ENCODE measurements at regions not wholly inside any gene's neighbourhood (a gene's known extent, or its start where the extent isn't known, plus 50 kb on each side); places are given as distances from the start of the nearest gene placed in this dataset.

DNA sequence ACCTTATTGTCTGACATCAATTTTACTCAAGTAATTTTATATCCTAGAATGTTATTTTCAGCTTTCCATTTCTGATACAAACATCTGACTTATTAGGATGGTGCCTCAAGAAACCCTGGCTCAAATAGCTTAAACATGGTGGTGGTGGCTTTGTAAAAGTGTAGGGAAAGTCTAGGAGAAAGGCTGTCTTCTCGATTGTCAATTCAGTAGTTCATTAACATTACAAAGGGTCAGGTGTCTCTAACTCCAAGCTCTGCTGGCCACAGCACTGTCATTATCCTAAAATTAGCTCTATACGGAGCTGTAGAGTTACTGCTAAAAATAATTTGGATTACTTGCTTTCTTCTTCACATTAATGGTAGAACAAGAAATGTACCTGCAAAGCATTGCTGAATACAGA is 1360.1 kb upstream of the CDH6 start:
- Histone ChIP-seq H3K27me3 (no peaks in the 10 kb centered on the region), H3K4me1 (no peaks in the 10 kb centered on the region), H3K9me3 (no peaks in the 10 kb centered on the region), H3K27ac (no peak overlapping the region), H3K36me3 (replicated peaks in 1 of 2; ENCODE audit: insufficient read depth in 1 of 2, low read depth in 2 of 2) (no peaks in the 10 kb centered on the region), H3K4me3 (no peak overlapping the region)
- intact Hi-C loops (cut with DNase I), result no loop called here
- 32 to 33% methylated on average over 2 of the region's 2 CpGs for WGBS, 2 donors
- ATAC-seq (no peak), DNase-seq (no peak)
- TF ChIP-seq, protein P1, sequence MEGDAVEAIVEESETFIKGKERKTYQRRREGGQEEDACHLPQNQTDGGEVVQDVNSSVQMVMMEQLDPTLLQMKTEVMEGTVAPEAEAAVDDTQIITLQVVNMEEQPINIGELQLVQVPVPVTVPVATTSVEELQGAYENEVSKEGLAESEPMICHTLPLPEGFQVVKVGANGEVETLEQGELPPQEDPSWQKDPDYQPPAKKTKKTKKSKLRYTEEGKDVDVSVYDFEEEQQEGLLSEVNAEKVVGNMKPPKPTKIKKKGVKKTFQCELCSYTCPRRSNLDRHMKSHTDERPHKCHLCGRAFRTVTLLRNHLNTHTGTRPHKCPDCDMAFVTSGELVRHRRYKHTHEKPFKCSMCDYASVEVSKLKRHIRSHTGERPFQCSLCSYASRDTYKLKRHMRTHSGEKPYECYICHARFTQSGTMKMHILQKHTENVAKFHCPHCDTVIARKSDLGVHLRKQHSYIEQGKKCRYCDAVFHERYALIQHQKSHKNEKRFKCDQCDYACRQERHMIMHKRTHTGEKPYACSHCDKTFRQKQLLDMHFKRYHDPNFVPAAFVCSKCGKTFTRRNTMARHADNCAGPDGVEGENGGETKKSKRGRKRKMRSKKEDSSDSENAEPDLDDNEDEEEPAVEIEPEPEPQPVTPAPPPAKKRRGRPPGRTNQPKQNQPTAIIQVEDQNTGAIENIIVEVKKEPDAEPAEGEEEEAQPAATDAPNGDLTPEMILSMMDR (IDR thresholded peaks at IDR 0.05), result no peak
- TF ChIP-seq POLR2A (IDR thresholded peaks at IDR 0.05), result no peak

DNA sequence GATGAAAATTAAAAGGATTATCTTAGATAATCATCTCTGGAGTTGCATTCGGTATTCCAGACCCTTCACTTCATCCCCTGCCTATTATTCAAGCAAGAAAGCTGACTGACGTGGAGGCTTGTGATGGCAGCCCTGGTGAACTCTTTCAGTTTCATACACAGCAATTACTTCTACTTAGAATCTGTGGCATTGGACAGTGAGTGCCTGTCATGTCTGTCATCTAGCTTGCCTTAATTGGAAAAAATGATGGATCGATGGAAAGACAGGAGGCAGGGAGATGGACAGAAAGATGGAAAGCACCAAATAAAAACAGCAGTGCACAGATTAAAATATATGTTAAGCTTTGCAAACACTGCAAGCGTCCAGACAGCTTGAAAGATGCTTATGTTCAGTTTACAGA is 1371.0 kb upstream of the CDH6 start:
- ATAC-seq (no peak), DNase-seq (no peak)
- intact Hi-C loops (cut with DNase I), result no loop called here
- no peak overlapping the region for H3K27ac ChIP-seq
- no peaks in the 10 kb centered on the region for H3K9me3 ChIP-seq
- TF ChIP-seq, protein P1 (IDR thresholded peaks at IDR 0.05), result no peak
- TF ChIP-seq POLR2A (IDR thresholded peaks at IDR 0.05), result no peak
- no peak overlapping the region for H3K4me3 ChIP-seq
- WGBS, 2 donors, result 32 to 40% methylated on average over 4 of the region's 4 CpGs
- no peaks in the 10 kb centered on the region for H3K27me3 ChIP-seq
- H3K36me3 ChIP-seq (replicated peaks in 1 of 2; ENCODE audit: insufficient read depth in 1 of 2, low read depth in 2 of 2), result no peaks in the 10 kb centered on the region
- no peaks in the 10 kb centered on the region for H3K4me1 ChIP-seq

DNA sequence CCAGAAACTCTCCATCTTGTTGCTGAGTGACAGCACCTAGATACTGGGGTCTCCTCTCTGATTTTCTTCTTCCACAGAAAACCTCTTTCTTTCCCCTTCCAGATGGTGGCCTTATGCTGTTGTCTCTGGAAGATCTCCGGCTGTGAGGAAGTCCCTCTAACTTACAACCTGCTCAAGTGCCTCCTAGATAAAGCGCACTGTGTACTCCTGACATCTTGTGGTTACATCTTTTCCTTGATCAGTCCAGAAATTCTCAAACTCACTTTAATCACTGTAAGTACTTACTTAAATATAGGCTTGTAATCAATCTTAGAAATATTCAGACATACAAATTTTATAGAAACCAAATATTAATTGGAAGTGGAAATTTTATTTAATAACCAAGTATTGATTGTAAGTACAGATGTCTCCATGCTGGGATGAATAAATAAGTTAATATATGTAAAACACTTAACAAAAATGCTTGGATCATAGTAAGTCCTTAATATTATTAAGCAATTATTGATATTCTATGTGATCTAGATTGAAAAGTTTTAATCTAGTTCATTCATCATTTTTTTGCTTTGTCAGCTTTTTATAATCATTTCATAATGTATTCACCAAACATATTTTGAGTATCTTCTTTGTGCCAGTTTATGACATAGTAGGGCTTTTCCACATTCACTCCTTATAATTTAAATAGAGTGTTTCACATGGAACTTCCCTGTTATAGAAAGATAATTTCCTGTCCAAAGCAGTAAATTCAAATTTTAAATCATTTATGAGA is 1381.4 kb upstream of the CDH6 start:
- intact Hi-C loops (cut with DNase I), result no loop called here
- no peak for DNase-seq
- no peak for ATAC-seq
- Histone ChIP-seq H3K27ac (no peak overlapping the region), H3K4me3 (no peak overlapping the region), H3K4me1 (no peaks in the 10 kb centered on the region), H3K27me3 (no peaks in the 10 kb centered on the region), H3K36me3 (replicated peaks in 1 of 2; ENCODE audit: insufficient read depth in 1 of 2, low read depth in 2 of 2) (no peaks in the 10 kb centered on the region), H3K9me3 (no peaks in the 10 kb centered on the region)
- WGBS, 2 donors, result 37 to 51% methylated on average over 2 of the region's 2 CpGs
- TF ChIP-seq, protein P1 (IDR thresholded peaks at IDR 0.05), result no peak
- no peak for TF ChIP-seq POLR2A (IDR thresholded peaks at IDR 0.05)

DNA sequence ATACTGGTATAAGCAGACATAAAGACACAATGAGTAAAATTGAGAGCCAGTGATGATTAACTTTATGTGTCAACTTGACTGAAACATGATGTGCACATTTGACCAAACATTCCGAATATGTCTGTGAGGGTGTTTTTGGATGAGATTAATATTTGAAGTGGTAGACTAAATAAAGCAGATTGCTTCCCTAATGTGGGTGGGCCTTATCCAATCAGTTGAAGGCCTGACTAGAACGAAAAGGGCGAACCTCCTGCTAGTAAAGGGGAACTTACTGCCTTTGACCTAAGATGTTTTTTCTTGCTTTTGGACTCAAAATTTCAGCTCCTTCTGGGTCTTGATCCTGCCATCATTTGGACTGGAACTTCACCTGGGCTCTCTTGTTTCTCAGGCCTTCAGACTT is 1387.7 kb upstream of the CDH6 start:
- WGBS, 2 donors, result 69 to 79% methylated on average over 3 of the region's 3 CpGs
- TF ChIP-seq, protein P1 (IDR thresholded peaks at IDR 0.05), result no peak
- no peak for TF ChIP-seq POLR2A (IDR thresholded peaks at IDR 0.05)
- H3K36me3 ChIP-seq (replicated peaks in 1 of 2; ENCODE audit: insufficient read depth in 1 of 2, low read depth in 2 of 2), result no peaks in the 10 kb centered on the region
- ATAC-seq, result no peak
- no peak overlapping the region for H3K27ac ChIP-seq
- no peak for DNase-seq
- H3K27me3 ChIP-seq, result no peaks in the 10 kb centered on the region
- H3K4me1 ChIP-seq, result no peaks in the 10 kb centered on the region
- no peaks in the 10 kb centered on the region for H3K9me3 ChIP-seq
- no peak overlapping the region for H3K4me3 ChIP-seq
- intact Hi-C loops (cut with DNase I), result no loop called here

DNA sequence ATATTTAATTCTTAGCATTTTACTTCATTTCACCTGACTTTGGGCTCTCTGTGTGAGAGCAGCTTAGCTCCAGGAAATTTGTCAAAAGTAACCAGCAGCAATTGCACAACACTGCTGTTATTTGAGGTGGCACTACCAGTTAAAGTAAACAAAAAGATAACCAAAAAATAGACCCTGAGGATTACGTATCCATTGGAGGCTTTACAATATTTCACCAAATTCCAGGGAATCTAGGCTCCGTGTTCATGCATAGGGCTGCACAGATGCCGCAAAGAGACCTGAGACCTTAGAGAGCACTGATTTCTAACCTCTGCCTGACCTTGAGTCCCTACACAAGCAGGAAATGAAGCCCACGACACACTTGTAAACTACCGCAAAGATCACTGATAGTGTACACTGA is 1392.7 kb upstream of the CDH6 start:
- intact Hi-C loops (cut with DNase I), result no loop called here
- Histone ChIP-seq H3K4me1 (no peaks in the 10 kb centered on the region), H3K36me3 (replicated peaks in 1 of 2; ENCODE audit: insufficient read depth in 1 of 2, low read depth in 2 of 2) (no peaks in the 10 kb centered on the region), H3K27ac (no peak overlapping the region), H3K9me3 (no peaks in the 10 kb centered on the region), H3K27me3 (no peaks in the 10 kb centered on the region), H3K4me3 (no peak overlapping the region)
- TF ChIP-seq, protein P1 (IDR thresholded peaks at IDR 0.05), result no peak
- no peak for TF ChIP-seq POLR2A (IDR thresholded peaks at IDR 0.05)
- WGBS, 2 donors, result 39 to 45% methylated on average over 5 of the region's 5 CpGs
- no peak for ATAC-seq
- no peak for DNase-seq

Measured in body of pancreas (tissue), 4 donors.